ENCODE measurements at regions not wholly inside any gene's neighbourhood (a gene's known extent, or its start where the extent isn't known, plus 50 kb on each side); places are given as distances from the start of the nearest gene placed in this dataset.

DNA sequence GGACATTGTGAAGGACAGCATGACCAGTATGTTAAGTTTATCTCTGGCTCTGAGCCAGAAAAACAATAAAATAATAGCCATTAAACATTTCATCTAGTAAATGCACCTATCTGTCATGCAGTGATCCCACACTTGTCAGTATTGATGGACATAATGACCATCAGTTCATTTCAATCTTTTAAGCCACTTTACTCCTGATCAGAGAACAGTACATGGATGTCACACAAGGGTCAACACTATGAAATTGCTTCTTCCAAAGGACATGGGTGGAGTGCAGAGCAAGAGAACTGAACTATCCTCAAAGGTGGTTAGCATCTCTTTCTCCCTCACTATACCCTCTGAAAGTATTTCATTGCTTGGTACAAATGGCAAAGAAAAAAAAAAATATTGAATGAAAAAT is 816.0 kb upstream of the GYPC start:
- H3K36me3 ChIP-seq (replicated peaks; ENCODE audit: low read depth, low read length) = no peaks in the 10 kb centered on the region
- H3K9me3 ChIP-seq (ENCODE audit: insufficient read depth, low read length) = no peaks in the 10 kb centered on the region
- no peak overlapping the region for H3K9ac ChIP-seq (ENCODE audit: low read length)
- H3K79me2 ChIP-seq (ENCODE audit: low read length) = no peaks in the 10 kb centered on the region
- no peak overlapping the region for H3K27ac ChIP-seq (ENCODE audit: low read length)
- H3K4me1 ChIP-seq (ENCODE audit: low read length) = no peaks in the 10 kb centered on the region
- no peak overlapping the region for H3K4me2 ChIP-seq (ENCODE audit: low read length)
- no peak overlapping the region for H2AFZ ChIP-seq (ENCODE audit: low read depth, low read length)
- H3K4me3 ChIP-seq (ENCODE audit: low read length) = no peak overlapping the region
- TF ChIP-seq EZH2phosphoT487 (IDR thresholded peaks at IDR 0.05; ENCODE audit: low read depth) = no peak
- TF ChIP-seq, protein P1, sequence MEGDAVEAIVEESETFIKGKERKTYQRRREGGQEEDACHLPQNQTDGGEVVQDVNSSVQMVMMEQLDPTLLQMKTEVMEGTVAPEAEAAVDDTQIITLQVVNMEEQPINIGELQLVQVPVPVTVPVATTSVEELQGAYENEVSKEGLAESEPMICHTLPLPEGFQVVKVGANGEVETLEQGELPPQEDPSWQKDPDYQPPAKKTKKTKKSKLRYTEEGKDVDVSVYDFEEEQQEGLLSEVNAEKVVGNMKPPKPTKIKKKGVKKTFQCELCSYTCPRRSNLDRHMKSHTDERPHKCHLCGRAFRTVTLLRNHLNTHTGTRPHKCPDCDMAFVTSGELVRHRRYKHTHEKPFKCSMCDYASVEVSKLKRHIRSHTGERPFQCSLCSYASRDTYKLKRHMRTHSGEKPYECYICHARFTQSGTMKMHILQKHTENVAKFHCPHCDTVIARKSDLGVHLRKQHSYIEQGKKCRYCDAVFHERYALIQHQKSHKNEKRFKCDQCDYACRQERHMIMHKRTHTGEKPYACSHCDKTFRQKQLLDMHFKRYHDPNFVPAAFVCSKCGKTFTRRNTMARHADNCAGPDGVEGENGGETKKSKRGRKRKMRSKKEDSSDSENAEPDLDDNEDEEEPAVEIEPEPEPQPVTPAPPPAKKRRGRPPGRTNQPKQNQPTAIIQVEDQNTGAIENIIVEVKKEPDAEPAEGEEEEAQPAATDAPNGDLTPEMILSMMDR (IDR thresholded peaks at IDR 0.05; ENCODE audit: low read depth, low read length) = no peak
- H4K20me1 ChIP-seq (ENCODE audit: insufficient read depth, low read length) = no peaks in the 10 kb centered on the region
- H3K27me3 ChIP-seq (ENCODE audit: low read depth, low read length) = no peaks in the 10 kb centered on the region

GRCh38 chr2:125842041-125842440 is 813.9 kb upstream of the GYPC start:
- Histone ChIP-seq H4K20me1 (ENCODE audit: insufficient read depth, low read length) (no peaks in the 10 kb centered on the region), H3K79me2 (ENCODE audit: low read length) (no peaks in the 10 kb centered on the region), H3K4me1 (ENCODE audit: low read length) (no peaks in the 10 kb centered on the region), H3K9me3 (ENCODE audit: insufficient read depth, low read length) (no peaks in the 10 kb centered on the region), H3K27ac (ENCODE audit: low read length) (no peak overlapping the region), H3K4me2 (ENCODE audit: low read length) (no peak overlapping the region), H3K9ac (ENCODE audit: low read length) (no peak overlapping the region), H3K4me3 (ENCODE audit: low read length) (no peak overlapping the region), H3K36me3 (replicated peaks; ENCODE audit: low read depth, low read length) (no peaks in the 10 kb centered on the region), H3K27me3 (ENCODE audit: low read depth, low read length) (no peaks in the 10 kb centered on the region), H2AFZ (ENCODE audit: low read depth, low read length) (no peak overlapping the region)
- TF ChIP-seq, protein P1 (IDR thresholded peaks at IDR 0.05; ENCODE audit: low read depth, low read length) = no peak
- no peak for TF ChIP-seq EZH2phosphoT487 (IDR thresholded peaks at IDR 0.05; ENCODE audit: low read depth)

GRCh38 chr2:125850541-125850940 is 805.4 kb upstream of the GYPC start:
- Histone ChIP-seq H3K9me3 (ENCODE audit: insufficient read depth, low read length) (no peaks in the 10 kb centered on the region), H3K4me2 (ENCODE audit: low read length) (no peak overlapping the region), H3K4me1 (ENCODE audit: low read length) (no peaks in the 10 kb centered on the region), H3K79me2 (ENCODE audit: low read length) (no peaks in the 10 kb centered on the region), H3K9ac (ENCODE audit: low read length) (no peak overlapping the region), H3K4me3 (ENCODE audit: low read length) (no peak overlapping the region), H3K27ac (ENCODE audit: low read length) (no peak overlapping the region), H3K27me3 (ENCODE audit: low read depth, low read length) (no peaks in the 10 kb centered on the region), H4K20me1 (ENCODE audit: insufficient read depth, low read length) (no peaks in the 10 kb centered on the region), H3K36me3 (replicated peaks; ENCODE audit: low read depth, low read length) (no peaks in the 10 kb centered on the region), H2AFZ (ENCODE audit: low read depth, low read length) (no peak overlapping the region)
- no peak for TF ChIP-seq EZH2phosphoT487 (IDR thresholded peaks at IDR 0.05; ENCODE audit: low read depth)

DNA sequence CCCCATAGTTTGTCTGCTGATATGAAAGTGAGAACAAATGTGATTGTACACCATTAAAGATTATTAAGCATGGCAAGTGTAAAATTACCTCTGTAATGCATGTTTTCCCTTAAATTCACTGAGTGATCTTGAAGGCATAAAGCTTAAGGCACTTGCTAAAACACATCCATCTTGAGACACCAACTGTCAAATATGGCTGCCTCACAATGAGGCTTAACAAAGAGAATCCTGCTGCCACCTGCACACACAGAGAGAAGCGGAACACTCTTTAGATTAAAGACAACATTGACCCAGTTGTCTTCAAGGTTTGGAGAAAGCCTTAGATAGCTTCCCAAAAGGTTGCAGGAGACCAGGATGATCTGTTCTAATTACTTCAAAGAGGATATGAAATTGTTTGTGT is 803.6 kb upstream of the GYPC start:
- Histone ChIP-seq H4K20me1 (ENCODE audit: insufficient read depth, low read length) (no peaks in the 10 kb centered on the region), H3K4me1 (ENCODE audit: low read length) (no peaks in the 10 kb centered on the region), H3K4me3 (ENCODE audit: low read length) (no peak overlapping the region), H2AFZ (ENCODE audit: low read depth, low read length) (no peak overlapping the region), H3K9ac (ENCODE audit: low read length) (no peak overlapping the region), H3K4me2 (ENCODE audit: low read length) (no peak overlapping the region), H3K36me3 (replicated peaks; ENCODE audit: low read depth, low read length) (no peaks in the 10 kb centered on the region), H3K27ac (ENCODE audit: low read length) (no peak overlapping the region), H3K79me2 (ENCODE audit: low read length) (no peaks in the 10 kb centered on the region), H3K27me3 (ENCODE audit: low read depth, low read length) (no peaks in the 10 kb centered on the region), H3K9me3 (ENCODE audit: insufficient read depth, low read length) (no peaks in the 10 kb centered on the region)
- TF ChIP-seq EZH2phosphoT487 (IDR thresholded peaks at IDR 0.05; ENCODE audit: low read depth) = no peak
- TF ChIP-seq, protein P1 (IDR thresholded peaks at IDR 0.05; ENCODE audit: low read depth, low read length) = no peak

DNA sequence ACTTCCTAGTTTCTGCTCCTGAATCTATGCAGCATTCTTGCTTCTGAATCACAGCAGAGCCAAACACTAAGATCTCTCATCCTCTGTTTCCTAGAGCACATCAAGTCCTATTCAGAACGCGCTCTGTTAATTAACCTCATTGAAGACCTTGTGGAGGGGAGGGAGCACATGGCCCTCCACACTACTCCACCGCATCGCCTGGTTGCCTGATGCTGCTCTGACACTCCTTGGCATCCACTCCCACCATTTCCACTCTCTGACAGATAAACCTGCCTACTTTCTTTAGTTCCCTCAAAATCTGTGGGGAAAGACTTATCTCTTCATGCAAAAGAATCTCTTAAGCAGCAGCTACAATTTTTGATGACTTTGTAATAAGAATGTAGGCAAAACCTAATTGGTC is 802.3 kb upstream of the GYPC start:
- Histone ChIP-seq H3K36me3 (replicated peaks; ENCODE audit: low read depth, low read length) (no peaks in the 10 kb centered on the region), H3K27me3 (ENCODE audit: low read depth, low read length) (no peaks in the 10 kb centered on the region), H3K4me1 (ENCODE audit: low read length) (no peaks in the 10 kb centered on the region), H4K20me1 (ENCODE audit: insufficient read depth, low read length) (no peaks in the 10 kb centered on the region), H3K79me2 (ENCODE audit: low read length) (no peaks in the 10 kb centered on the region), H3K4me3 (ENCODE audit: low read length) (no peak overlapping the region), H3K9me3 (ENCODE audit: insufficient read depth, low read length) (no peaks in the 10 kb centered on the region), H2AFZ (ENCODE audit: low read depth, low read length) (no peak overlapping the region), H3K4me2 (ENCODE audit: low read length) (no peak overlapping the region), H3K27ac (ENCODE audit: low read length) (no peak overlapping the region), H3K9ac (ENCODE audit: low read length) (no peak overlapping the region)
- TF ChIP-seq EZH2phosphoT487 (IDR thresholded peaks at IDR 0.05; ENCODE audit: low read depth) = no peak
- TF ChIP-seq, protein P1 (IDR thresholded peaks at IDR 0.05; ENCODE audit: low read depth, low read length) = no peak
